GM12864 (cell line): ENCODE measurements at regions not wholly inside any gene's neighbourhood (a gene's known extent, or its start where the extent isn't known, plus 50 kb on each side); places are given as distances from the start of the nearest gene placed in this dataset.

Source experiments
- DNase-seq: peaks from one replicate; pipeline ENCODE4 v3.0.0-alpha.2; 2011; ENCODE audit warnings: low read depth
- H3K4me3 ChIP-seq: 2 replicates; pipeline ENCODE4 v1.5.1; 2011; ENCODE audit warnings: mild to moderate bottlenecking, low read depth, low read length, control low read depth
- TF ChIP-seq, protein P1 (sequence below): IDR thresholded peaks from 2 replicates; pipeline ENCODE4 v1.5.1; 2011; ENCODE audit warnings: low read depth, mild to moderate bottlenecking, moderate library complexity, low read length, control low read depth, inconsistent platforms; ENCODE audit errors: missing control alignments

DNA sequence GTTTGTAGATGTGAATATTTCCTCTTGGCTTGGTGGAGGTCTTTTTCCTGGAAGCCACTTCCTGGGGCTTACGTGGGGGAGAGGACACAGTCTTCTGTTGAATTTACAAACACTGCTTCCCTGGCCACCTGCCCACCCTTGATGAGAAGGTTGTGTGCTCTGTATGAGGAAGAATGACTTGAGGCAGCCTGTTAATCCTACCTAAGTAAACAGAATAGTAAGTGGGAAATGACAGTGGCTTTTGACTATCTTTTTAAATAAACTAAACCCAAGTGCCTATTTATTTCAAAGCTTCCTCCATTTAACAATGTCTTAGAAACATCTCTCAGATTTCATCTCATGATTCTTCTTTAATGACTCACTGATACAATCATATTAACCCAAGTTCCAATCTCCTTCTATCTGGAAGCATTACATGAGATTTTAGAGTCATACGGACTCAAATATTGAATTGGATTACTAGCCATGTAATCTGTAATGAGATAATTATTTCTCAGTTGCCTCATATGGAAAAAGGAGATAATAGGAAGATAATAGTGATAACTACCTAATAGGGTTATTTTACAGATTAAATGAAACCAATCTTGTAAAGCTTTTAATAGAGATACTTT is 96.6 kb upstream of the SMIM36 start:
- H3K4me3 ChIP-seq: no peak overlapping the region
- TF ChIP-seq, protein P1, sequence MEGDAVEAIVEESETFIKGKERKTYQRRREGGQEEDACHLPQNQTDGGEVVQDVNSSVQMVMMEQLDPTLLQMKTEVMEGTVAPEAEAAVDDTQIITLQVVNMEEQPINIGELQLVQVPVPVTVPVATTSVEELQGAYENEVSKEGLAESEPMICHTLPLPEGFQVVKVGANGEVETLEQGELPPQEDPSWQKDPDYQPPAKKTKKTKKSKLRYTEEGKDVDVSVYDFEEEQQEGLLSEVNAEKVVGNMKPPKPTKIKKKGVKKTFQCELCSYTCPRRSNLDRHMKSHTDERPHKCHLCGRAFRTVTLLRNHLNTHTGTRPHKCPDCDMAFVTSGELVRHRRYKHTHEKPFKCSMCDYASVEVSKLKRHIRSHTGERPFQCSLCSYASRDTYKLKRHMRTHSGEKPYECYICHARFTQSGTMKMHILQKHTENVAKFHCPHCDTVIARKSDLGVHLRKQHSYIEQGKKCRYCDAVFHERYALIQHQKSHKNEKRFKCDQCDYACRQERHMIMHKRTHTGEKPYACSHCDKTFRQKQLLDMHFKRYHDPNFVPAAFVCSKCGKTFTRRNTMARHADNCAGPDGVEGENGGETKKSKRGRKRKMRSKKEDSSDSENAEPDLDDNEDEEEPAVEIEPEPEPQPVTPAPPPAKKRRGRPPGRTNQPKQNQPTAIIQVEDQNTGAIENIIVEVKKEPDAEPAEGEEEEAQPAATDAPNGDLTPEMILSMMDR: no peak
- no peak for DNase-seq

DNA sequence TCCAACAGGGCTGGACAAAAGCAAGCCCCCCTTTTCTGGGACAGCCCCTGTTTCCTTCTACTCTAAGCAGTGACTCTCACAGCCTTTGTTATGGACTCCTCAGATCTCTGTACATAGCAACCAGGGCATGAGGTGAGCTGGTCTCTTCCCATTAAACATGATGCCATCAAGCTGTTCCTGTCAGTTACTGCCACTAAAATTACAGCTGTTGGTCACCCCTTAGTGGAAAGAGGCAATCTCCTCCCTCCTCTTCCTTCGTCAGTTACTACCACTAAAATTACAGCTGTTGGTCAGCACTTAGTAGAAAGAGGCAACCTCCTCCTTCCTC is 95.2 kb upstream of the SMIM36 start:
- TF ChIP-seq, protein P1: no peak
- H3K4me3 ChIP-seq: no peak overlapping the region
- DNase-seq: no peak

DNA sequence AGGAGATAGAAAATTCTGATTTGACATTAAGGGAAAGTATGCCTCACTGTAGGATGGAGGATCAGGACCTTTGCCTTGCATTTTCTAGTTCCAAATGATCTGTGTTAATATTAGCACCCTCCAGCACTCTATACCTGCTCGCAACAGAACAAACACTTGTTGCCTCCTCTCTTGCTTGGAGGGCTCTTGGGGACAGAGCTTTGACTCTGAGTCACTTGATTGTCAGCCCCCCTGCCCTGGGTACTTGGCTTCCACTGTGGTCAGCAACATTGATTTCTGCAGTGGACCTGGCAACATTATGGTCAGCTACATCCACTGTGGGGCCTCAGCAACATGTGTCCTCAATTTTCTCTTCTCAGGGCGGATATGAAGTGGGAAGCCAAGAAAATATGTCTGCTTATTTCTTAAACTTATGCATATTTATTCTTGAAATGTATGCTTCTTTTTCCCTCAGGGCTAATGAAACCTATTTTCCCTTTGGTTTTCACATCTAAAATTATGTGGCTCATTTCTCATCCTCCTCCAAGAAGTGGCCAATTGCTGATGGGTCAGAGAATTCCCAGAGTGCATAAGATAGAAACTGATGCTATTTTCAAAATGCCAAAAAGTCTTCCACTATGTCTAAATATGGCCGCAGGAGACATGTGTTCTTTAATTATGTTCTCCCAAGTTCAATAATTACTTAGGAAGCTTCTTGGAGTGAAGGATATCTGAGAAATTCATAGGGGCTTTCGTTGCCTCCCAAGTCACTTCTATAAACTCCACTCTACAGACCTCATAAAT is 94.6 kb upstream of the SMIM36 start:
- no peak for DNase-seq
- H3K4me3 ChIP-seq: no peak overlapping the region
- TF ChIP-seq, protein P1: no peak

DNA sequence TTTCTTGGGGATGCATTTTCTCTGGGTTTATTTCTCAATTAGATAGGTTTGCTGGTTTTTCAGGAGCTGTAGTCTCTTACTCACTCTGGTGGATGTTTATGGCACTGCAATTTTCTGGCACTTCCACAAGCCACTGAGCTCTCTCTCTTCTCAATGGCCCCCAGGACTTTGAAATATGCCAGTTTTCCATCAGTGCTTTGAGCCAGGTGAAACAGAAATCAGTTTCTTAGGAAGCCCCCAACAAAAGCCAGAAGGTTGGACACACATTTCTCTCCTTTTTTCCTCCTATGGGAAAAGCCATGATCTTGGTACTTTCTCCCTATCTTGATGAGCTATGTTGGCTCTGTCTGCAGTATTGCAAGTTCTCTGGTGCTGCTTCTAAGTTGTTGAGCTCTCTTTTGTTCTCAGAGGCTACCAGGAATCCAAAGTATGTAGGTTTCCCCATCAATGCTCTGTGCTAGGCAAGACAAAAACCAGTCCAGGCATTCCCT is 90.7 kb upstream of the SMIM36 start:
- TF ChIP-seq, protein P1: peak; percentile 78

DNA sequence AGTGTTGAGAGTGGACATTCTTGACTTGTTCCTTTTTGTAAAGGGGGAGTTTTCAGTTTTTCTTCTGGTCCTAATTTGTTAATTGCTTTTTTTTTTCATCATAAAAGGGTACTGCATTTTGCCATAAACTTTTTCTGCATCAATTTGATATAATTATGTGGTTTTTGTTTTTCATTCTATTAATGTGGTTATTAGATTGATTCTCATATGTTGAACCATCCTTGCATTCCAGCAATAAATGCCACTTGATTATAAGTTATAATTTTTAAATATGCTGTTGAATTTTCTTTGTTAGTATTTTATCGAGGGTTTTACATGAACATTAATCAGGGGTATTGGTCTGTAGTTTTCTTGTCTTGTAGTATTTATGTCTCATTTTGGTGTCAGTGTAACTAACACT is 87.2 kb upstream of the SMIM36 start:
- no peak overlapping the region for H3K4me3 ChIP-seq
- TF ChIP-seq, protein P1: no peak
- no peak for DNase-seq

More for the DNA sequence above, 90.7 kb upstream of the SMIM36 start:
- DNase-seq: no peak
- H3K4me3 ChIP-seq: no peak overlapping the region

DNA sequence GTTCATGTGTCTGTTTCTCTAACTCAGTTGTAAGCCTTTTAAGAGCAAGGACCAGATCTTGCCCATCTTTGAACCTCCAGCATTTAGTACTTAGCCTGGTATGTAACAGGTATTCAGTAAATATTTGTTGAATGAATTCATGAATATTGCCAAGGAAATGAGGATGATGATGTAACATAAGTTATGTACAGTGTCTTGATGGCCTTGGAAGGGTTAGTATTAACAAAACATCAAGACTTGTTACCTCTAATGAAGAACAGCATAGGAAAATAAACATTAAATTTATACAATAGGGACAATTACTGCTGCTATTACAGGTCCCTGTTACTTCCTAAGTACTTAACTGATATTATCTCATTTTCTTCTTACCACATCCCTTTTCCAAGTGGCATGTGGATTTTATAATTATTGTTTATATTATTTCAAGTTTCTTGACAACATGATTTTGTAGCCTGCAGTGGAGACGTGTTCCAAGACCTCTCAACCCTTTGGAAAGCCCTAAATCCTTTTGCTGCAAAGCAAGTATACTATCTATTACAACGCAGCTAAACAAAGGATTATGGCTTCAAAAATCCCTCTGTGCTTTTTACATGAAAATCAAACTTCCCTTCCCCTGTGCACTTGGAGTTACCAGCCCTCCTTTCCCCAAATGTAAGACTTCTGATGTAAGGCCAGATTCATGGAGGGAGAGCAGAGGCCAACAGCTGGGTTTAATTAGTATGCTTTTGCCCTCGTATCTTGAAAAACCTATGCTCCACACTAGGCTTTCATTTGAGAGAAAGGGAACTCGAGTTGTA is 77.4 kb upstream of the SMIM36 start:
- no peak for DNase-seq
- TF ChIP-seq, protein P1: no peak
- no peak overlapping the region for H3K4me3 ChIP-seq
